Neural cell (in vitro differentiated cells): ENCODE measurements at regions not wholly inside any gene's neighbourhood (a gene's known extent, or its start where the extent isn't known, plus 50 kb on each side); places are given as distances from the start of the nearest gene placed in this dataset.

Source experiments
- CTCF ChIP-seq: fragments of 450-650 bp; IDR thresholded peaks from 2 replicates; pipeline ENCODE4 v1.5.1; 2014; ENCODE audit warnings: antibody characterized with exemption, mild to moderate bottlenecking, moderate library complexity; ENCODE audit not compliant: poor library complexity, severe bottlenecking
- EP300 ChIP-seq: fragments of 450-650 bp; conservative IDR thresholded peaks from 2 replicates; pipeline ENCODE4 v1.6.1; 2014; ENCODE audit warnings: antibody characterized with exemption, mild to moderate bottlenecking, moderate library complexity; ENCODE audit not compliant: poor library complexity, severe bottlenecking
- MXI1 ChIP-seq: fragments of 450-650 bp; conservative IDR thresholded peaks from 2 replicates; pipeline ENCODE4 v1.6.1; 2014; ENCODE audit warnings: antibody characterized with exemption, mild to moderate bottlenecking; ENCODE audit not compliant: poor library complexity, severe bottlenecking
- POLR2AphosphoS5 ChIP-seq: IDR thresholded peaks from 2 replicates; pipeline ENCODE4 v1.6.1; 2012
- RAD21 ChIP-seq: fragments of 450-650 bp; conservative IDR thresholded peaks from 2 replicates; pipeline ENCODE4 v1.6.1; 2014; ENCODE audit warnings: antibody characterized with exemption, mild to moderate bottlenecking, moderate library complexity
- SMC3 ChIP-seq: fragments of 450-650 bp; conservative IDR thresholded peaks from 2 replicates; pipeline ENCODE4 v1.6.1; 2014; ENCODE audit warnings: antibody characterized with exemption, mild to moderate bottlenecking, moderate library complexity; ENCODE audit not compliant: poor library complexity

GRCh38 chr4:176404621-176405020 is 84.9 kb downstream of the SPCS3 start:
- TF ChIP-seq CTCF (no peak), POLR2AphosphoS5 (no peak), MXI1 (no peak), EP300 (no peak), RAD21 (no peak), SMC3 (no peak)
